ENCODE measurements at regions not wholly inside any gene's neighbourhood (a gene's known extent, or its start where the extent isn't known, plus 50 kb on each side); places are given as distances from the start of the nearest gene placed in this dataset.

DNA sequence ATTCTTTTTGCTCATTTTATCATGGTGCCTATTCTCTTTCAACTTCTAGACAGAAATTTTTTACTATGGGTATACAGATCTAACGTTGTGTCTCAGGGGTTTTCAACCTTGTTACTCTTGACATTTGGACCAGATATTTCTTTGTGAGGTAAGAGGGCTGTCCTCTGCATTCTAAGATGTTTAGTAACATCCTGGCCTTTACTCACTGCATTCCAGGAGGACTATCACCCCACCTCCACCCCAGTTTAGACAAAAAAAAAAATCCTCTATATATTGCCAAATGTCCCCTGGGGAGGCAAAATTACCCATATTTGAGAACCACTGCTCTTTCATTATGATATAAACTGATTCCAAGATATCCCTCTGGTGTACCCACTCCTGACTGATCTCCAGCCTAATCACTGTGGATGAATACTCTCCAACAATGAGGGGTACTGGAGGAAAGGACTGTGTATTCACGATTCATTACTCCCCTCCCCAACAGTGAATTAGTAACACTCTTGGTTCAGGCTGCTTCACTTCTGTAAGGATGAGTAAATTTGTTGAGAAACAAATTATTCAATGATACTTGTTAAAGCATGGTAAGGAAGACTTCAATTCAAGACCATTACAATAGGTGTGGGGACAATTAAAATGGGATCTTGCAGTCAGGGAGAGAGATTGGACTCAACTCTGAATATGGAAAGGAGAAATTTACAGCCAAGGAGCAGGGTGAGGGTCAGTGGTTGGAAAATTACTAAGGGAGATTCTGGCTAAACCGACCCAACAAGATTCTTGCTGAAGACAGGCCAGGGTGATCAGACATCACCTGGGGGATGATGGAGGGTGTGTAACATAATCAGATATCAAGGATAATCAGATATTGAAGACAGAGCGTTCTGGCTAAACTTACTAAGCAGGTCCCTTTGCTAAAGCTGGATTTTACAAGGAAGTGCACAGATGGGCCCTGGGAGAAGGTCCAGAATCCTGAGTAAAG is 123.8 kb upstream of the DAZL start:
- H3K9me1 ChIP-seq (ENCODE audit: control insufficient read depth, insufficient read depth, low read length), result no peaks in the 10 kb centered on the region
- TF ChIP-seq, protein P1, sequence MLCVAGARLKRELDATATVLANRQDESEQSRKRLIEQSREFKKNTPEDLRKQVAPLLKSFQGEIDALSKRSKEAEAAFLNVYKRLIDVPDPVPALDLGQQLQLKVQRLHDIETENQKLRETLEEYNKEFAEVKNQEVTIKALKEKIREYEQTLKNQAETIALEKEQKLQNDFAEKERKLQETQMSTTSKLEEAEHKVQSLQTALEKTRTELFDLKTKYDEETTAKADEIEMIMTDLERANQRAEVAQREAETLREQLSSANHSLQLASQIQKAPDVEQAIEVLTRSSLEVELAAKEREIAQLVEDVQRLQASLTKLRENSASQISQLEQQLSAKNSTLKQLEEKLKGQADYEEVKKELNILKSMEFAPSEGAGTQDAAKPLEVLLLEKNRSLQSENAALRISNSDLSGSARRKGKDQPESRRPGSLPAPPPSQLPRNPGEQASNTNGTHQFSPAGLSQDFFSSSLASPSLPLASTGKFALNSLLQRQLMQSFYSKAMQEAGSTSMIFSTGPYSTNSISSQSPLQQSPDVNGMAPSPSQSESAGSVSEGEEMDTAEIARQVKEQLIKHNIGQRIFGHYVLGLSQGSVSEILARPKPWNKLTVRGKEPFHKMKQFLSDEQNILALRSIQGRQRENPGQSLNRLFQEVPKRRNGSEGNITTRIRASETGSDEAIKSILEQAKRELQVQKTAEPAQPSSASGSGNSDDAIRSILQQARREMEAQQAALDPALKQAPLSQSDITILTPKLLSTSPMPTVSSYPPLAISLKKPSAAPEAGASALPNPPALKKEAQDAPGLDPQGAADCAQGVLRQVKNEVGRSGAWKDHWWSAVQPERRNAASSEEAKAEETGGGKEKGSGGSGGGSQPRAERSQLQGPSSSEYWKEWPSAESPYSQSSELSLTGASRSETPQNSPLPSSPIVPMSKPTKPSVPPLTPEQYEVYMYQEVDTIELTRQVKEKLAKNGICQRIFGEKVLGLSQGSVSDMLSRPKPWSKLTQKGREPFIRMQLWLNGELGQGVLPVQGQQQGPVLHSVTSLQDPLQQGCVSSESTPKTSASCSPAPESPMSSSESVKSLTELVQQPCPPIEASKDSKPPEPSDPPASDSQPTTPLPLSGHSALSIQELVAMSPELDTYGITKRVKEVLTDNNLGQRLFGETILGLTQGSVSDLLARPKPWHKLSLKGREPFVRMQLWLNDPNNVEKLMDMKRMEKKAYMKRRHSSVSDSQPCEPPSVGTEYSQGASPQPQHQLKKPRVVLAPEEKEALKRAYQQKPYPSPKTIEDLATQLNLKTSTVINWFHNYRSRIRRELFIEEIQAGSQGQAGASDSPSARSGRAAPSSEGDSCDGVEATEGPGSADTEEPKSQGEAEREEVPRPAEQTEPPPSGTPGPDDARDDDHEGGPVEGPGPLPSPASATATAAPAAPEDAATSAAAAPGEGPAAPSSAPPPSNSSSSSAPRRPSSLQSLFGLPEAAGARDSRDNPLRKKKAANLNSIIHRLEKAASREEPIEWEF (CRISPR knock-in tag; IDR thresholded peaks at IDR 0.05), result no peak
- TF ChIP-seq, protein P2, sequence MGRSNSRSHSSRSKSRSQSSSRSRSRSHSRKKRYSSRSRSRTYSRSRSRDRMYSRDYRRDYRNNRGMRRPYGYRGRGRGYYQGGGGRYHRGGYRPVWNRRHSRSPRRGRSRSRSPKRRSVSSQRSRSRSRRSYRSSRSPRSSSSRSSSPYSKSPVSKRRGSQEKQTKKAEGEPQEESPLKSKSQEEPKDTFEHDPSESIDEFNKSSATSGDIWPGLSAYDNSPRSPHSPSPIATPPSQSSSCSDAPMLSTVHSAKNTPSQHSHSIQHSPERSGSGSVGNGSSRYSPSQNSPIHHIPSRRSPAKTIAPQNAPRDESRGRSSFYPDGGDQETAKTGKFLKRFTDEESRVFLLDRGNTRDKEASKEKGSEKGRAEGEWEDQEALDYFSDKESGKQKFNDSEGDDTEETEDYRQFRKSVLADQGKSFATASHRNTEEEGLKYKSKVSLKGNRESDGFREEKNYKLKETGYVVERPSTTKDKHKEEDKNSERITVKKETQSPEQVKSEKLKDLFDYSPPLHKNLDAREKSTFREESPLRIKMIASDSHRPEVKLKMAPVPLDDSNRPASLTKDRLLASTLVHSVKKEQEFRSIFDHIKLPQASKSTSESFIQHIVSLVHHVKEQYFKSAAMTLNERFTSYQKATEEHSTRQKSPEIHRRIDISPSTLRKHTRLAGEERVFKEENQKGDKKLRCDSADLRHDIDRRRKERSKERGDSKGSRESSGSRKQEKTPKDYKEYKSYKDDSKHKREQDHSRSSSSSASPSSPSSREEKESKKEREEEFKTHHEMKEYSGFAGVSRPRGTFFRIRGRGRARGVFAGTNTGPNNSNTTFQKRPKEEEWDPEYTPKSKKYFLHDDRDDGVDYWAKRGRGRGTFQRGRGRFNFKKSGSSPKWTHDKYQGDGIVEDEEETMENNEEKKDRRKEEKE (IDR thresholded peaks at IDR 0.05; ENCODE audit: borderline replicate concordance in 1 of 2, control insufficient read depth in 1 of 2, low read depth in 2 of 2, low read length in 1 of 2), result no peak
- no peak for TF ChIP-seq PYGO2 (tag; IDR thresholded peaks at IDR 0.05)
- TF ChIP-seq XRCC3 (IDR thresholded peaks at IDR 0.05), result no peak
- TF ChIP-seq, protein P3, sequence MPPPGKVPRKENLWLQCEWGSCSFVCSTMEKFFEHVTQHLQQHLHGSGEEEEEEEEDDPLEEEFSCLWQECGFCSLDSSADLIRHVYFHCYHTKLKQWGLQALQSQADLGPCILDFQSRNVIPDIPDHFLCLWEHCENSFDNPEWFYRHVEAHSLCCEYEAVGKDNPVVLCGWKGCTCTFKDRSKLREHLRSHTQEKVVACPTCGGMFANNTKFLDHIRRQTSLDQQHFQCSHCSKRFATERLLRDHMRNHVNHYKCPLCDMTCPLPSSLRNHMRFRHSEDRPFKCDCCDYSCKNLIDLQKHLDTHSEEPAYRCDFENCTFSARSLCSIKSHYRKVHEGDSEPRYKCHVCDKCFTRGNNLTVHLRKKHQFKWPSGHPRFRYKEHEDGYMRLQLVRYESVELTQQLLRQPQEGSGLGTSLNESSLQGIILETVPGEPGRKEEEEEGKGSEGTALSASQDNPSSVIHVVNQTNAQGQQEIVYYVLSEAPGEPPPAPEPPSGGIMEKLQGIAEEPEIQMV (tag; conservative IDR thresholded peaks at IDR 0.05; ENCODE audit: low read depth), result no peak
- FAIRE-seq (no peak), DNase-seq (ENCODE audit: extremely low read depth in 1 of 4, low spot score in 3 of 4) (no peak), ATAC-seq (no peak)
- no TSS peak for BruUV-seq (replicated peaks)
- H3K79me2 ChIP-seq (ENCODE audit: control insufficient read depth, insufficient read depth, low read length), result no peaks in the 10 kb centered on the region
- H3K9ac ChIP-seq (ENCODE audit: insufficient read depth in 1 of 2, low read depth in 2 of 2, low read length in 2 of 2), result no peak overlapping the region
- ChIA-PET POLR2A (interaction anchor here (0.6 kb wide), 1 partner anchor 460 kb away, joined by 3 read pairs; no protein-coding TSS in a partner anchor), CTCF (ENCODE audit: low intra/inter-chr PET ratio) (no interaction called here)
- no peaks in the 10 kb centered on the region for H3K27me3 ChIP-seq (ENCODE audit: control insufficient read depth in 2 of 2, insufficient read depth in 2 of 2, low read length in 2 of 2)
- in situ Hi-C loops (cut with MboI) (no loop called here), intact Hi-C loops (cut with micrococcal nuclease) (no loop called here)
- no peak overlapping the region for H3K27ac ChIP-seq (ENCODE audit: extremely low read depth, low read depth, low read length)
- H4K20me1 ChIP-seq (replicated peaks; ENCODE audit: control insufficient read depth, insufficient read depth, low read length), result no peaks in the 10 kb centered on the region
- H3K36me3 ChIP-seq (ENCODE audit: control insufficient read depth, insufficient read depth, low read length), result no peaks in the 10 kb centered on the region
- no peaks in the 10 kb centered on the region for H3K9me3 ChIP-seq (replicated peaks; ENCODE audit: control insufficient read depth, insufficient read depth, low read depth, low read length)
- no peak overlapping the region for H3K4me3 ChIP-seq
- 2% methylated on average over 4 of the region's 4 CpGs for WGBS (ENCODE audit: insufficient coverage, low coverage, missing lambda C conversion rate)
- no peak overlapping the region for H3K4me2 ChIP-seq (ENCODE audit: insufficient read depth, low read length)
- no peak overlapping the region for H2AFZ ChIP-seq (ENCODE audit: low read depth, low read length)
- no peaks in the 10 kb centered on the region for H3K4me1 ChIP-seq (replicated peaks in 1 of 2; ENCODE audit: control insufficient read depth in 2 of 2, insufficient read depth in 2 of 2, low read length in 2 of 2)

Measured in K562 (cell line).